Adrenal gland (tissue), 5 donors: ENCODE measurements at regions not wholly inside any gene's neighbourhood (a gene's known extent, or its start where the extent isn't known, plus 50 kb on each side); places are given as distances from the start of the nearest gene placed in this dataset.

Source experiments
- POLR2A ChIP-seq, 2 donors: fragments of 450-650 bp; IDR thresholded peaks; one replicate each; pipeline ENCODE4 v1.6.1; 2017; ENCODE audit warnings: antibody characterized with exemption in 2 of 2, mild to moderate bottlenecking in 2 of 2, moderate library complexity in 1 of 2
- TF ChIP-seq, protein P1 (sequence below), 6 experiments: fragments of 450-650 bp in 4 of 6; fragments of 200-600 bp in 2 of 6; sonication (generic) in 1 of 6; IDR thresholded peaks; 1 replicate in 5 of 6; 2 replicates in 1 of 6; pipeline versions ENCODE4 v1.5.1 to v1.8.0; 2016 to 2021; ENCODE audit warnings: antibody characterized with exemption in 6 of 6, mild to moderate bottlenecking in 2 of 6, moderate library complexity in 1 of 6
- donor health status: DM: no; HTN: no; CAD: no.

DNA sequence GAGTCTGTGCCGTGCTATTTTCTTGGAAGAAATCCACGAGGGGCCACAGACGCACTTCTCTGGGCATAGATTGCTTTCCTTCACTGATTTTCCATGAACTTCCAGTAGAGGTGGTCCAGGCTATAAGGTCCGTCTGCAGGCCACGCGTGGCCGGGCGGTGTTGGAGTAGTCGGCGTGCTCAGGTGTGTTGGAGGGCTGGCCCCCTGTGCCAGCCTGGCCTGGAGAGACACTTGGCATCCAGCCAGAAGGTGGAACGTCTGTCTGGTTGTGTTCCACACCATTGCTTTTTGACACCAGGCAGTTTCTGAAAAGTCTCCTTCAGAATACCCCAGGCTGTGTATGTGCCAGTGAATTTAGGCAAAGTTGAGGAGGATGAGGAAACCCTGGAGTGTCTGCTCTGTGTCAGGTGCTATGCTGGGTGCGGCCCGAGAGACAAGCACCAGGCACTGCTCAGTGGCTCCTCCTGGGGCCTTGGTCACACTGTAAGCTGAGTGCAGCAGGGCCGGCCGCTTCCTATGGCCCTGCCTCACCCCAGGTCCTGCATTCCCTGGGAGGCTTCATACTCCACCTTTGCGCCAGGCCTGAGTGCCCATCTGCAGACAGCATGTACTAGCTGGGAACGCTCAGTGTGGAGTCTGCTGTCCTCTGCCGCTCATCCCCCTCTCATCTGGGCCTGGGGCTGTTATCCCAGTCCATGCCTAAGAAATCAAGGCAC, 52.1 kb upstream of the TAMM41 start:
- TF ChIP-seq, protein P1, sequence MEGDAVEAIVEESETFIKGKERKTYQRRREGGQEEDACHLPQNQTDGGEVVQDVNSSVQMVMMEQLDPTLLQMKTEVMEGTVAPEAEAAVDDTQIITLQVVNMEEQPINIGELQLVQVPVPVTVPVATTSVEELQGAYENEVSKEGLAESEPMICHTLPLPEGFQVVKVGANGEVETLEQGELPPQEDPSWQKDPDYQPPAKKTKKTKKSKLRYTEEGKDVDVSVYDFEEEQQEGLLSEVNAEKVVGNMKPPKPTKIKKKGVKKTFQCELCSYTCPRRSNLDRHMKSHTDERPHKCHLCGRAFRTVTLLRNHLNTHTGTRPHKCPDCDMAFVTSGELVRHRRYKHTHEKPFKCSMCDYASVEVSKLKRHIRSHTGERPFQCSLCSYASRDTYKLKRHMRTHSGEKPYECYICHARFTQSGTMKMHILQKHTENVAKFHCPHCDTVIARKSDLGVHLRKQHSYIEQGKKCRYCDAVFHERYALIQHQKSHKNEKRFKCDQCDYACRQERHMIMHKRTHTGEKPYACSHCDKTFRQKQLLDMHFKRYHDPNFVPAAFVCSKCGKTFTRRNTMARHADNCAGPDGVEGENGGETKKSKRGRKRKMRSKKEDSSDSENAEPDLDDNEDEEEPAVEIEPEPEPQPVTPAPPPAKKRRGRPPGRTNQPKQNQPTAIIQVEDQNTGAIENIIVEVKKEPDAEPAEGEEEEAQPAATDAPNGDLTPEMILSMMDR (IDR thresholded peaks at IDR 0.05), result no peak
- no peak for TF ChIP-seq POLR2A (IDR thresholded peaks at IDR 0.05)
